D341Med (cell line): ENCODE measurements at regions not wholly inside any gene's neighbourhood (a gene's known extent, or its start where the extent isn't known, plus 50 kb on each side); places are given as distances from the start of the nearest gene placed in this dataset.
A peak's percentile ranks its signal among the peaks of the same experiment; 100 is the strongest.

Experiments
- DNase-seq: peaks from one replicate; pipeline ENCODE4 v3.0.0; 2012; ENCODE audit warnings: low spot score

- DNase-seq: no peak
These were observed 129.9 kb upstream of the COL21A1 start for GRCh38 chr6:56377295-56377694.

GRCh38 chr6:56375806-56376205, 128.4 kb upstream of the COL21A1 start:
- DNase-seq: no peak

- no peak for DNase-seq
These were observed 127.5 kb upstream of the COL21A1 start for GRCh38 chr6:56374841-56375369.

GRCh38 chr6:56372406-56372995, 125.1 kb upstream of the COL21A1 start:
- DNase-seq: no peak

- DNase-seq: no peak
These were observed 123.3 kb upstream of the COL21A1 start for GRCh38 chr6:56370561-56371211.

- DNase-seq: no peak
These were observed 122.8 kb upstream of the COL21A1 start for GRCh38 chr6:56370127-56370540.

- no peak for DNase-seq
These were observed 121.1 kb upstream of the COL21A1 start for GRCh38 chr6:56368491-56368890.

- no peak for DNase-seq
These were observed 118.9 kb upstream of the COL21A1 start for GRCh38 chr6:56366141-56366852.

- no peak for DNase-seq
These were observed 117.5 kb upstream of the COL21A1 start for GRCh38 chr6:56364827-56365339.

GRCh38 chr6:56364431-56364826, 117.0 kb upstream of the COL21A1 start:
- DNase-seq: no peak

GRCh38 chr6:56363796-56364430, 116.5 kb upstream of the COL21A1 start:
- no peak for DNase-seq

GRCh38 chr6:56361812-56362211, 114.4 kb upstream of the COL21A1 start:
- DNase-seq: no peak

- DNase-seq: peak; percentile 64
These were observed 112.0 kb upstream of the COL21A1 start for GRCh38 chr6:56359201-56359899.

GRCh38 chr6:56357616-56358373, 110.4 kb upstream of the COL21A1 start:
- DNase-seq: no peak

- DNase-seq: no peak
These were observed 109.0 kb upstream of the COL21A1 start for GRCh38 chr6:56356426-56356825.

- DNase-seq: no peak
These were observed 106.5 kb upstream of the COL21A1 start for GRCh38 chr6:56353860-56354259.

- DNase-seq: no peak
These were observed 103.4 kb upstream of the COL21A1 start for GRCh38 chr6:56350628-56351260.

GRCh38 chr6:56349194-56349593, 101.8 kb upstream of the COL21A1 start:
- no peak for DNase-seq

GRCh38 chr6:56348578-56348977, 101.2 kb upstream of the COL21A1 start:
- no peak for DNase-seq

- no peak for DNase-seq
These were observed 100.1 kb upstream of the COL21A1 start for GRCh38 chr6:56347526-56347925.

GRCh38 chr6:56346958-56347357, 99.6 kb upstream of the COL21A1 start:
- DNase-seq: no peak
